NB4 (cell line): ENCODE measurements at regions not wholly inside any gene's neighbourhood (a gene's known extent, or its start where the extent isn't known, plus 50 kb on each side); places are given as distances from the start of the nearest gene placed in this dataset.

Experiments used
- DNase-seq: peaks from one replicate; pipeline ENCODE4 v3.0.0; 2010; ENCODE audit warnings: low read depth
- H3K4me3 ChIP-seq: one replicate; pipeline ENCODE4 v1.5.1; 2011; ENCODE audit warnings: mild to moderate bottlenecking, low read depth, low read length, moderate library complexity
- CTCF ChIP-seq: IDR thresholded peaks from one replicate; pipeline ENCODE4 v1.5.1; 2012; ENCODE audit warnings: low read depth, low read length
- MAX ChIP-seq: IDR thresholded peaks from 2 replicates; pipeline ENCODE4 v1.6.1; 2011; ENCODE audit warnings: low read depth, low read length
- MYC ChIP-seq: IDR thresholded peaks from 2 replicates; pipeline ENCODE4 v1.6.1; 2011; ENCODE audit warnings: low read depth, low read length
- POLR2A ChIP-seq: IDR thresholded peaks from 2 replicates; pipeline ENCODE4 v1.6.1; 2011; ENCODE audit warnings: mild to moderate bottlenecking; ENCODE audit not compliant: insufficient read length; ENCODE audit errors: extremely low read depth

- TF ChIP-seq MYC, result no peak
- TF ChIP-seq MAX, result no peak
- no peak for TF ChIP-seq POLR2A
- TF ChIP-seq CTCF, result no peak
- DNase-seq, result no peak
- no peak overlapping the region for H3K4me3 ChIP-seq
Observed at GRCh38 chr12:113521708-113522107, 50.0 kb upstream of the LHX5 start.
